ENCODE measurements at regions not wholly inside any gene's neighbourhood (a gene's known extent, or its start where the extent isn't known, plus 50 kb on each side); places are given as distances from the start of the nearest gene placed in this dataset.

GRCh38 chr1:47571161-47571560, 133.3 kb downstream of the FOXD2 start:
- POLR2A ChIA-PET (ENCODE audit: unreplicated experiment) = no interaction called here
- no peak overlapping the region for H3K4me2 ChIP-seq
- no peaks in the 10 kb centered on the region for H3K79me2 ChIP-seq (ENCODE audit: low read depth)
- no peak for TF ChIP-seq EZH2 (IDR thresholded peaks at IDR 0.05; ENCODE audit: low read depth)
- no peak for TF ChIP-seq CTCF (conservative IDR thresholded peaks at IDR 0.05)
- H3K9me3 ChIP-seq (ENCODE audit: insufficient read depth, low read depth) = no peaks in the 10 kb centered on the region
- no peak for DNase-seq
- peaks cover 10% of the 10 kb centered on the region; the same call in 1 of the 2 replicates for H3F3A ChIP-seq (ENCODE audit: insufficient read depth, low read depth)
- no TSS peak for BruUV-seq (replicated peaks)
- H3K9me2 ChIP-seq (ENCODE audit: insufficient read depth) = no peaks in the 10 kb centered on the region
- H3K4me3 ChIP-seq = no peak overlapping the region
- H3K36me3 ChIP-seq (ENCODE audit: low read depth) = no peaks in the 10 kb centered on the region
- H3K4me1 ChIP-seq (replicated peaks; ENCODE audit: insufficient read depth) = peaks cover 18% of the 10 kb centered on the region
- no peak overlapping the region for H3K27ac ChIP-seq
- CTCF ChIA-PET = no interaction called here
- H2AFZ ChIP-seq = no peak overlapping the region
- no peaks in the 10 kb centered on the region for H4K20me1 ChIP-seq (ENCODE audit: insufficient read depth)
- intact Hi-C loops (cut with micrococcal nuclease; ENCODE audit: unreplicated experiment) = no loop called here
- H3K27me3 ChIP-seq (ENCODE audit: insufficient read depth, low read depth) = no peaks in the 10 kb centered on the region

- POLR2A ChIA-PET (ENCODE audit: unreplicated experiment) = no interaction called here
- H3K79me2 ChIP-seq (ENCODE audit: low read depth) = no peaks in the 10 kb centered on the region
- intact Hi-C loops (cut with micrococcal nuclease; ENCODE audit: unreplicated experiment) = no loop called here
Observed at GRCh38 chr1:47571952-47572351, 134.1 kb downstream of the FOXD2 start.

GRCh38 chr1:47572731-47573430, 135.0 kb downstream of the FOXD2 start:
- ChIA-PET POLR2A (ENCODE audit: unreplicated experiment) (no interaction called here), CTCF (no interaction called here)
- no peak for TF ChIP-seq EZH2 (IDR thresholded peaks at IDR 0.05; ENCODE audit: low read depth)
- intact Hi-C loops (cut with micrococcal nuclease; ENCODE audit: unreplicated experiment) = no loop called here
- Histone ChIP-seq H3K4me1 (replicated peaks; ENCODE audit: insufficient read depth) (peaks cover 18% of the 10 kb centered on the region), H3K27me3 (ENCODE audit: insufficient read depth, low read depth) (no peaks in the 10 kb centered on the region), H3K9me3 (ENCODE audit: insufficient read depth, low read depth) (no peaks in the 10 kb centered on the region), H3K36me3 (ENCODE audit: low read depth) (no peaks in the 10 kb centered on the region), H3F3A (ENCODE audit: insufficient read depth, low read depth) (peaks cover 10% of the 10 kb centered on the region; the same call in 1 of the 2 replicates), H3K27ac (no peak overlapping the region), H3K4me2 (no peak overlapping the region), H4K20me1 (ENCODE audit: insufficient read depth) (no peaks in the 10 kb centered on the region), H3K9me2 (ENCODE audit: insufficient read depth) (no peaks in the 10 kb centered on the region), H3K79me2 (ENCODE audit: low read depth) (no peaks in the 10 kb centered on the region), H3K4me3 (no peak overlapping the region), H2AFZ (no peak overlapping the region)
- no TSS peak for BruUV-seq (replicated peaks)
- DNase-seq = no peak

More at GRCh38 chr1:47571952-47572351, 134.1 kb downstream of the FOXD2 start:
- Histone ChIP-seq H3K4me3 (no peak overlapping the region), H3K27me3 (ENCODE audit: insufficient read depth, low read depth) (no peaks in the 10 kb centered on the region), H4K20me1 (ENCODE audit: insufficient read depth) (no peaks in the 10 kb centered on the region), H3K36me3 (ENCODE audit: low read depth) (no peaks in the 10 kb centered on the region), H3K9me3 (ENCODE audit: insufficient read depth, low read depth) (no peaks in the 10 kb centered on the region), H3K4me2 (no peak overlapping the region), H3K27ac (no peak overlapping the region), H3K9me2 (ENCODE audit: insufficient read depth) (no peaks in the 10 kb centered on the region), H2AFZ (no peak overlapping the region), H3K4me1 (replicated peaks; ENCODE audit: insufficient read depth) (peaks cover 18% of the 10 kb centered on the region), H3F3A (ENCODE audit: insufficient read depth, low read depth) (peaks cover 10% of the 10 kb centered on the region; the same call in 1 of the 2 replicates)
- TF ChIP-seq CTCF (conservative IDR thresholded peaks at IDR 0.05) (no peak), EZH2 (IDR thresholded peaks at IDR 0.05; ENCODE audit: low read depth) (no peak)
- no TSS peak for BruUV-seq (replicated peaks)
- no peak for DNase-seq
- CTCF ChIA-PET = no interaction called here
